ENCODE measurements at regions not wholly inside any gene's neighbourhood (a gene's known extent, or its start where the extent isn't known, plus 50 kb on each side); places are given as distances from the start of the nearest gene placed in this dataset.
"Not testable (repeated sequence)": the region's sequence is repeated elsewhere in the genome, so short reads cannot be mapped to it uniquely, and the experiment has no call there.

GRCh38 chr20:40838509-40838908 lies 149.5 kb upstream of the MAFB start:
- DNase-seq (ENCODE audit: low spot score) = no peak
- intact Hi-C loops (cut with DNase I) = no loop called here

- intact Hi-C loops (cut with DNase I) = no loop called here
- DNase-seq (ENCODE audit: low spot score) = no peak
These were observed 154.2 kb upstream of the MAFB start for GRCh38 chr20:40843251-40843650.

GRCh38 chr20:40844332-40844731 lies 155.3 kb upstream of the MAFB start:
- intact Hi-C loops (cut with DNase I) = no loop called here

GRCh38 chr20:40848096-40848495 lies 159.1 kb upstream of the MAFB start:
- DNase-seq (ENCODE audit: low spot score) = no peak
- intact Hi-C loops (cut with DNase I) = no loop called here

More at GRCh38 chr20:40844332-40844731, 155.3 kb upstream of the MAFB start:
- DNase-seq (ENCODE audit: low spot score) = no peak

DNA sequence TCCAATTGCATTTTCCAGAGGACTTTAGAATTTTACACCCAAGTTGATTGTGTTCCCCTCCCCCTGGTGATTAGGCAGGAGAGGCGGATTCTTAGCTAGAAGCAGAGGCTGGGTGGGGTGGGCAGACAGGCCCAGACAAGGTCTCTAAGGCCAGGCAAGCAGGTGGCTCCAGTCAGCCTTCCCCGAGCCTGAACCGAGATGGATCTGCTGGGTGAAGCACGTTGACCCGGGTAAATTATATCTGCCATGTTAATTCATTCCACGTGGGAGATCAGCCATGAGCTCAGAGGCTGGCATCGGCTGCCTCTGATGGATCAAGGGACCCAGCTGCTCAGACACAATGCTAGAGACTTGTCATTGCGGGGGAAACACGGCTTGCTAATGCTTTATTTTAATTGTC lies 159.5 kb upstream of the MAFB start:
- intact Hi-C loops (cut with DNase I) = no loop called here
- no peak for DNase-seq (ENCODE audit: low spot score)

DNA sequence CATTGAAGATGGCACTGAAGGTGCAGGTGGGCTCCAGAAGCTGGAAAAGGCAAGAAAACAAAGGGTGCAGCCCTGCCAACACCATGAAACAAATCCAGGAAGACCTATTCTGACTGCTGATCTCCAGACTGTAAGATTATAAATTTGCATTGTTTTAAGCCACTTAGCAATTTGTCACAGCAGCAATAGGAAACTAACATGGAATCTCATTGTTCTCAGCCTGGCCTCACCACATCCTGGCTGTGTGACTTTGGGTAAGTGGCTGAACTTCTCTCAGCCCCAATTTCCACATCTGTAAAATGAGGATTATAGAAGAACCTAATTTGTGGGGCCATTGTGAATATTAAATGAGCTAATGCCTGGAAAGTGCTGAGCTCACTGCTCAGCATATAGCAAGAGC lies 160.4 kb upstream of the MAFB start:
- no peak for DNase-seq (ENCODE audit: low spot score)
- intact Hi-C loops (cut with DNase I) = no loop called here

DNA sequence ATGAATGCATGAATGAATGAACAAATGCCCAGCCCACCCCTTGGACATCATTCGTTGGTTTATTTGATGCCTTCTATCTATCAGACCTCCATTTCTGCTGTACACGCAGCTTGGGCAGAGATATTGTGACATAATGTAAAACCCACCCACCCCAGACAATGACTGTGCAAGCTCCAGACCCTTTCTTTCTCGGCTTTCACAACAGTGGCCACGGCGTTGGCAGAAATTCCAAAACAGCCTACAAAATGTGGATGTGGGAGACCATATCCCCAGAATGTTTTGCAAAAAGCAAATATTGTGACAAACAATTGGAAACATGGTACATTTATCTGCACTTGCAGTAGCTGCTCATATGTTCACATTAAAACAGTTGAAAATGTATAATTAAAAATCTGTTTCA lies 162.0 kb upstream of the MAFB start:
- intact Hi-C loops (cut with DNase I) = no loop called here
- no peak for DNase-seq (ENCODE audit: low spot score)

- no peak for DNase-seq (ENCODE audit: low spot score)
- intact Hi-C loops (cut with DNase I) = no loop called here
These were observed 166.2 kb upstream of the MAFB start for GRCh38 chr20:40855269-40855668.

DNA sequence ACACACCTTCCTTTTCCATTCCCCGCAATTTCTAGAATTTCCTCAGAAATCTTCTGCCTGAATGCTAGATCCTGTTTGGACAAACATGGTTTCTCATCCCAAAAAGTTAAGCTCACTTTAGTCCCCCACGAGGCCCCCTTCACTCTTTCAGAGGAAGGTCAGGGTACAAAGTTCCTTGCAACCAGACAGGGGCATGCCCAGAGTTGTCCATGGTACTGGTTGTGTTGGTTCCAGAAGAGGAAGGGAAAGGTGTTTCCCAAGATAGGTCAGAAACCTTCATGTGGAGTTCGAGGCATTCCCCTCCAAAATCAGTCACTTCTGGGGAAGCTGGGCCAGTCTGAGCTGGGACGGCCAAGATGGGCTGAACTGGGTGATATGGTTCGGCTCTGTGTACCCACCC lies 167.6 kb upstream of the MAFB start:
- no peak for DNase-seq (ENCODE audit: low spot score)
- intact Hi-C loops (cut with DNase I) = no loop called here

DNA sequence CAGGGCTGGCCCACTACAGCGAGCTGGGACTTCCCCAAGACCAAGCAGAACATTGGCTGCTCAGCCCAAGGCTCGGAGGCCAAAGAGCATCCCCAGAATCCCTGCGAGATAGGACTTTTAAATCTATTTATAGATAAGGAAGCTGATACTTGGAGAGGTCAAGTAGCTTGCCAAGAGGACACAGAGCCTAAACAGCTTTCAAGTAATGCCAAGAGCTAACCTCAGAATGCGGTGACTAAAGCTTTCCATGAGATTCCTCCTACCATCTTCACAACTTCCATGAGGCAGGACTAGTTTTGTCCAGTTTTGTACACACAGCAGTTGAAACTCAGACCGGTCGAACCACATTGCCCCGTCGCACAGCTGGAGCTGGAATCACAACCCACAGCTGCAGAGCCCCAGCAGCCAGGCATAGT lies 168.1 kb upstream of the TOP1 start:
- intact Hi-C loops (cut with DNase I) = no loop called here
- no peak for DNase-seq (ENCODE audit: low spot score)

DNA sequence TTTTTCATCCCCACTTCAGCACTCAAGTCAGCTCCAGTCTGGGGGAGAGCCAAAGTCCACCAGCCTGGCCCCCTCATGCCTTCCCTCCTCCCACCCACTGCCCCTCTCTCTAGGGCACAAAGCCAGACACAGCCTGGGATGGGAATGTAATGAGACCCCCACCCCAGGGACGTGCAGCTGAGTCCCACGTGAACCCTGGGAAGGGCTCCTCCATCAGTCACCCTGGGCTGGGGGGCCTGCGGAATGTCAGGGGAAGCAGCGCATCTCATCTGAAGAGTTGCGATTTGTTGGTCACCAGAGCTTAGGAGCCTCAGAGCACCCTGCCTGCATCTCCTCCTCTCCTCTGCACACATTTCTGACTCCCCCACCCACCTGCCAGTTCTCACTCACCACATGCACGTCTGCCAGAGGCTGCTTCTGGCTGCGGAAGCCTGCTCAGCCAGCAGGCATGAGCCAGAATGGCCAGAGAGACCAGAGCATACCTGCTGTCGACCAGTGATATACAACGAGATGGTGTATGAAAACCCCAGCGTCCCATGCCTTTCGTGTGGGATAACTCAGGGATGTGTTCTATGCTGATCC lies 167.1 kb upstream of the TOP1 start:
- intact Hi-C loops (cut with DNase I) = no loop called here
- DNase-seq (ENCODE audit: low spot score) = no peak

GRCh38 chr20:40863355-40863919 lies 165.2 kb upstream of the TOP1 start:
- intact Hi-C loops (cut with DNase I) = no loop called here

DNA sequence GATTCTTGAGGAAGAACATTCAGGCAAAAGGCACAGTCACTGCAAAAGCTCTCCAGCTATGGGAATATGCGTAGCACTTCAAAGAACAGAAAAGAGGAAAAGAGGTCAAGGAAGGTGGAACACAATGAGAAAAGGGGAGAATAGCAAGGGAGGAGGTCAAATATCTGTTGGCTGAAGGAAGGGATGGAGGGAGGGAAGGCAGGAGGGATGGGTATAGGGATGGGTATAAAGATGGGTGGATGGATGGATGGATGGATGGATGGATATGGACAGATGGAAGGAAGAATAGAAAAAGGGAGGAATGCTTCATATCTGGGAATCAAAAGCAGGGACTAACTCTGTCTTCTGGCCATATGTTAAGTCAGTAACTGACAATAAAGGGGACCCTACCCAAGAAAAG lies 164.2 kb upstream of the TOP1 start:
- intact Hi-C loops (cut with DNase I) = no loop called here
- DNase-seq (ENCODE audit: low spot score) = no peak

More at GRCh38 chr20:40863355-40863919, 165.2 kb upstream of the TOP1 start:
- DNase-seq (ENCODE audit: low spot score) = no peak

GRCh38 chr20:40865095-40865494 lies 163.5 kb upstream of the TOP1 start:
- DNase-seq (ENCODE audit: low spot score) = no peak
- intact Hi-C loops (cut with DNase I) = no loop called here

DNA sequence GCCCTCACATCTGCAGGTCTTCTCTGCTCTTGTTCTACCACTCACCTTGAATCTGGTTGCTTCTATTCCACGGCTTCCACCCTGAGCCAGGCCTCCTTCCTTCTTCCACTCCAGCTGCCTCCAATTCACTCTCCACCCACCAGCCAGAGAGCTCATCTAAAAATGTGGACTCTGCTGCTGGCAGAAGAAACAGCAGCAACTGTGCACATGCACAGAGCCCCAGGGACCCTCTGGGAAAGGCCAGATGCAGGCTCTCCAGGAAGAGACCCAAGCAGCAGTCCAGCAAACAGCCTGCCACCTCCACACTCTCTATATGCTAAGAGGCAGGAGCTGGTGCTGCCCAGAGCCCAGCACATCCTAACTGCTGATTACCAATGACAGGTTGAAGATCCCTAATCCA lies 162.6 kb upstream of the TOP1 start:
- intact Hi-C loops (cut with DNase I) = no loop called here
- no peak for DNase-seq (ENCODE audit: low spot score)

DNA sequence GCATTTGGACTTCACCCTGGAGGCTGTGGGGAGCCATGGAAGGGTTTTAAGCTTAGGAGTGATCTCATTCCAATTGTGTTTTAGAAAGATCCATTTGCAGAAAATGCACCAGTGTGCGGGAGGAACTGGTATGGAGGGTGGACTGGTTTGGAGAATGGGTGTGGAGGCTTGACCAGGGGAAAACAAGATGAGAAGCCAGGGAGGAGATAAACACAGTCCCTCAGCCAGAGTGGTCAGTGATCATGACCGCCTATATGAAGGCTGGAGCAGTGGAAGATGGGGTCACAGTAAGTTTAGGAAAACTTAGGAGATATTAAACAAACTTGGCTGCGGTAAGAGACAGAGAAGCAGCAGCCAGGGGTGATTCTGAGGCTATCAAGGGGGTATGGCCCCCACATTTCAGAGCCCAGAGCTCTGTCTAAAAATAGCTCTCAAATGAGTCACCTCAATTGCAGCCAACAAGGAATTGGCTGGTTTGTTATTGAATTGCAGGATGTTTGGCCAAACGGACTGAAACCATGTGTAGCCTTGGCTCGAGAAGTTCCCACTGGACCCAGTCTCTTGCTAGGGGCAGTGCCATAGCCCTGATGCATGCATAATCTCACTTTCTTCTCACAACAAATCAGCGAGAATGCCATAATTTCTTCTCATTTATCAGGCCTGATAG lies 159.9 kb upstream of the TOP1 start:
- DNase-seq (ENCODE audit: low spot score) = no peak
- intact Hi-C loops (cut with DNase I) = no loop called here

GRCh38 chr20:40869218-40870147 lies 159.1 kb upstream of the TOP1 start:
- intact Hi-C loops (cut with DNase I) = no loop called here
- no peak for DNase-seq (ENCODE audit: low spot score)

DNA sequence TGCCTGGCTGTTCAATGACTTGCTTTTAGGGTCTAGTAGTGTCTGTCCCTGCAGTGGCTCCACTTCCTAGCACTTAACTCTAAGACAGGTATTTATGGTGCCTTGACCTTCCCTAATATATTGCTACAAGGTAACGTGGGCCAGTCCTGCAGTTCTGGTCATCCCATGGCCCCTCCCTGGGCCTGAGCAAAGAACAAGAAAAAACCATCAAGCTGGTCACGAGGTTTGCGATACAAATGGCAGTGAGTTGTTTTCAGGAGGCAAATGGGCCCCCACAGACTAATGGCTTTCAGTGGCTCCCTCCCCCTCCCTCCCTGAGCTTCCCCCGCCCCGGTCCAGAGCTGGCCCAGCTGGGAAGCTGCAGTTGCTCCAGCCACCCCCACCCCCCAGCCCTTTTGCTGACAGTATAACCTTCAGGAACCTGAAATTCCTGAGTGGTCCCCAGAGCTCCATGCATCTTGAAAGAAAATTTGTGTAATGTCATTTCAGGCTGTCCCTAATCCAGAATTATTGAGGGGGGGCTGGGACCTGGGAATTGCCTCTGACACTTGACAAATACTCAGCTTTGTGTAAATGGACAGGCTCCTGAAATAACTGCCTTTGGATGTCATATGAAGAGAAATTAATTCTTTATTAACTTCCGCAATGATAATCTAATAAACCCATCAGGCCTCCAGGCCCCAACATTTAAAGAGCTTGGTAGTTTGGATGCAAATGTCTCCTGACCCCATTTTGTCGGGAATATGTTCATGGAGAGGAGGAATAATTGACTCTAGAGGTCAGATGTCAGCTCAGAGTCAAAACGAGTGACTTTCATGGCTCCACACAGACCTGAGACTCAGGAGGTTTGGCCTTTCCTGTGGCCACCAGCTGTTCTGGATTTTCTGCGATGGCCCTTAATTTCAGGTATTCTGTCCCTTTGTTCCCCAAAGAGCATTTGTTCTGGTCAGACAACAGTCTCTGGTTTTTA lies 153.2 kb upstream of the TOP1 start:
- DNase-seq (ENCODE audit: low spot score) = no peak
- intact Hi-C loops (cut with DNase I) = no loop called here

- intact Hi-C loops (cut with DNase I); DNase-seq (ENCODE audit: low spot score): not testable (repeated sequence)
These were observed 150.5 kb upstream of the TOP1 start for GRCh38 chr20:40878099-40878498.

All from cardiac septum (tissue), 1 donor.